ENCODE measurements at regions not wholly inside any gene's neighbourhood (a gene's known extent, or its start where the extent isn't known, plus 50 kb on each side); places are given as distances from the start of the nearest gene placed in this dataset.

- TF ChIP-seq, protein P1, sequence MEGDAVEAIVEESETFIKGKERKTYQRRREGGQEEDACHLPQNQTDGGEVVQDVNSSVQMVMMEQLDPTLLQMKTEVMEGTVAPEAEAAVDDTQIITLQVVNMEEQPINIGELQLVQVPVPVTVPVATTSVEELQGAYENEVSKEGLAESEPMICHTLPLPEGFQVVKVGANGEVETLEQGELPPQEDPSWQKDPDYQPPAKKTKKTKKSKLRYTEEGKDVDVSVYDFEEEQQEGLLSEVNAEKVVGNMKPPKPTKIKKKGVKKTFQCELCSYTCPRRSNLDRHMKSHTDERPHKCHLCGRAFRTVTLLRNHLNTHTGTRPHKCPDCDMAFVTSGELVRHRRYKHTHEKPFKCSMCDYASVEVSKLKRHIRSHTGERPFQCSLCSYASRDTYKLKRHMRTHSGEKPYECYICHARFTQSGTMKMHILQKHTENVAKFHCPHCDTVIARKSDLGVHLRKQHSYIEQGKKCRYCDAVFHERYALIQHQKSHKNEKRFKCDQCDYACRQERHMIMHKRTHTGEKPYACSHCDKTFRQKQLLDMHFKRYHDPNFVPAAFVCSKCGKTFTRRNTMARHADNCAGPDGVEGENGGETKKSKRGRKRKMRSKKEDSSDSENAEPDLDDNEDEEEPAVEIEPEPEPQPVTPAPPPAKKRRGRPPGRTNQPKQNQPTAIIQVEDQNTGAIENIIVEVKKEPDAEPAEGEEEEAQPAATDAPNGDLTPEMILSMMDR (IDR thresholded peaks at IDR 0.05): no peak
- TF ChIP-seq POLR2A (IDR thresholded peaks at IDR 0.05): no peak
These were observed 272.2 kb downstream of the PRELID2 start for GRCh38 chr5:145562931-145563330.

All from stomach (tissue), 4 donors.